H1 (cell line): ENCODE measurements at regions not wholly inside any gene's neighbourhood (a gene's known extent, or its start where the extent isn't known, plus 50 kb on each side); places are given as distances from the start of the nearest gene placed in this dataset.

Source experiments
- CTCF ChIA-PET: fragments of 300-600 bp; sonication (Branson Sonifier 250); formaldehyde crosslinking; loops from one replicate; lab custom pipeline; 2021; ENCODE audit not compliant: partially characterized antibody; lab: Charles Lee
- POLR2A ChIA-PET: fragments of 300-600 bp; sonication (Branson Sonifier 250); formaldehyde crosslinking; loops from one replicate; lab custom pipeline; 2021; ENCODE audit warnings: inconsistent platforms; ENCODE audit not compliant: partially characterized antibody; lab: Charles Lee
- DNase-seq, 2 experiments: peaks; one replicate each; pipeline versions ENCODE4 v3.0.0 to v3.0.0-alpha.2; 2010 to 2022; ENCODE audit warnings: low spot score in 2 of 2, low read depth in 1 of 2, mixed read lengths in 1 of 2
- FAIRE-seq: peaks from 2 replicates; lab custom pipeline; 2011; peaks lifted over from hg19 to GRCh38; lab: Jason Lieb, UNC
- H2AFZ ChIP-seq: 2 replicates; pipeline ENCODE4 v1.8.1; 2012; ENCODE audit warnings: low read length, inconsistent platforms
- H2AK5ac ChIP-seq: 2 replicates; pipeline ENCODE4 v1.6.1; 2013; ENCODE audit warnings: low read depth, low read length
- H2BK120ac ChIP-seq: replicated peaks from 2 replicates; pipeline ENCODE3; 2013; ENCODE audit warnings: low read depth, low read length, inconsistent platforms
- H2BK12ac ChIP-seq: 2 replicates; pipeline ENCODE4 v1.6.1; 2013; ENCODE audit warnings: low read depth, low read length
- H2BK15ac ChIP-seq: 2 replicates; pipeline ENCODE4 v1.6.1; 2013; ENCODE audit warnings: low read length
- H2BK20ac ChIP-seq: 2 replicates; pipeline ENCODE4 v1.6.1; 2013; ENCODE audit warnings: low read length
- H2BK5ac ChIP-seq: 2 replicates; pipeline ENCODE4 v1.6.1; 2013; ENCODE audit warnings: low read depth, low read length
- H3K14ac ChIP-seq: 2 replicates; pipeline ENCODE4 v1.6.1; 2013; ENCODE audit warnings: inconsistent platforms; ENCODE audit not compliant: insufficient read length
- H3K18ac ChIP-seq: 2 replicates; pipeline ENCODE4 v1.6.1; 2013; ENCODE audit warnings: low read length; ENCODE audit errors: extremely low read depth
- H3K23ac ChIP-seq: 2 replicates; pipeline ENCODE4 v1.6.1; 2013; ENCODE audit warnings: inconsistent platforms; ENCODE audit not compliant: insufficient read length
- H3K23me2 ChIP-seq: 2 replicates; pipeline ENCODE4 v1.6.1; 2013; ENCODE audit warnings: low read depth, low read length
- H3K27ac ChIP-seq: 2 replicates; pipeline ENCODE4 v1.6.1; 2011; ENCODE audit warnings: low read depth, low read length, inconsistent platforms
- H3K27me3 ChIP-seq, 4 experiments: replicated peaks in 1 of 4; 1 replicate in 1 of 4; 2 replicates in 3 of 4; pipeline versions ENCODE4 v1.6.1 to v1.8.1; 2011 to 2013; ENCODE audit warnings: low read length in 3 of 4, mild to moderate bottlenecking in 3 of 4, inconsistent platforms in 2 of 4, mixed read lengths in 2 of 4, moderate library complexity in 1 of 4; ENCODE audit not compliant: control insufficient read depth in 3 of 4, insufficient read depth in 3 of 4; ENCODE audit errors: extremely low read depth in 1 of 4
- H3K36me3 ChIP-seq, 4 experiments: 2 replicates each; pipeline versions ENCODE4 v1.6.1 to v1.8.1; 2011 to 2013; ENCODE audit warnings: mild to moderate bottlenecking in 4 of 4, low read length in 3 of 4, moderate library complexity in 2 of 4, control low read depth in 1 of 4, inconsistent platforms in 1 of 4; ENCODE audit not compliant: insufficient read depth in 4 of 4, control insufficient read depth in 2 of 4
- H3K4ac ChIP-seq: replicated peaks from 2 replicates; pipeline ENCODE3; 2013; ENCODE audit warnings: low read length, low read depth, mixed read lengths, inconsistent platforms; ENCODE audit not compliant: insufficient read length
- H3K4me1 ChIP-seq, 4 experiments: replicated peaks in 1 of 4; 1 replicate in 1 of 4; 2 replicates in 3 of 4; pipeline versions ENCODE4 v1.6.1 to v1.8.1; 2011 to 2013; ENCODE audit warnings: low read length in 3 of 4, inconsistent platforms in 2 of 4, mixed read lengths in 1 of 4; ENCODE audit not compliant: insufficient read depth in 4 of 4, control insufficient read depth in 3 of 4
- H3K4me2 ChIP-seq, 2 experiments: 2 replicates each; pipeline versions ENCODE4 v1.6.1 to v1.8.1; 2011 to 2013; ENCODE audit warnings: low read depth in 2 of 2, low read length in 2 of 2, control low read depth in 1 of 2, inconsistent platforms in 1 of 2, mild to moderate bottlenecking in 1 of 2; ENCODE audit not compliant: insufficient read depth in 1 of 2
- H3K4me3 ChIP-seq, 4 experiments: fragments of 200-600, 300-600 bp in 1 of 4; sonication (generic), shearing (Covaris generic), sonication (Bioruptor Twin) in 1 of 4; 2 replicates each; pipeline versions ENCODE4 v1.5.1 to v1.8.1; 2011 to 2016; ENCODE audit warnings: low read length in 4 of 4, low read depth in 3 of 4, control low read depth in 2 of 4, inconsistent platforms in 2 of 4, mild to moderate bottlenecking in 2 of 4, mixed read lengths in 1 of 4, moderate library complexity in 1 of 4; ENCODE audit not compliant: insufficient read depth in 2 of 4; ENCODE audit errors: extremely low read depth in 1 of 4
- H3K56ac ChIP-seq: replicated peaks from 2 replicates; pipeline ENCODE3; 2013; ENCODE audit warnings: low read depth, mild to moderate bottlenecking, mixed read lengths, low read length, inconsistent platforms; ENCODE audit not compliant: insufficient read length
- H3K79me1 ChIP-seq: 2 replicates; pipeline ENCODE4 v1.6.1; 2013; ENCODE audit warnings: low read depth, low read length, control low read depth
- H3K79me2 ChIP-seq, 2 experiments: 2 replicates each; pipeline versions ENCODE4 v1.6.1 to v1.8.1; 2012 to 2013; ENCODE audit warnings: low read length in 2 of 2, mild to moderate bottlenecking in 2 of 2, inconsistent platforms in 1 of 2; ENCODE audit not compliant: insufficient read depth in 2 of 2, control insufficient read depth in 1 of 2
- H3K9ac ChIP-seq, 4 experiments: replicated peaks in 1 of 4; 1 replicate in 1 of 4; 2 replicates in 3 of 4; pipeline versions ENCODE4 v1.6.1 to v1.8.1; 2011 to 2013; ENCODE audit warnings: low read depth in 3 of 4, low read length in 3 of 4, control low read depth in 2 of 4, mild to moderate bottlenecking in 2 of 4, moderate library complexity in 2 of 4, inconsistent platforms in 1 of 4; ENCODE audit errors: extremely low read depth in 1 of 4
- H3K9me3 ChIP-seq, 2 experiments: 2 replicates each; pipeline versions ENCODE4 v1.6.1 to v1.8.1; 2012 to 2013; ENCODE audit warnings: mild to moderate bottlenecking in 2 of 2, moderate library complexity in 2 of 2, control low read depth in 1 of 2, inconsistent platforms in 1 of 2, low read depth in 1 of 2, low read length in 1 of 2, mixed read lengths in 1 of 2; ENCODE audit not compliant: insufficient read depth in 2 of 2
- H4K20me1 ChIP-seq, 2 experiments: replicated peaks in 1 of 2; 2 replicates each; pipeline versions ENCODE3 to v1.8.1; 2011 to 2013; ENCODE audit warnings: inconsistent platforms in 2 of 2, low read length in 2 of 2, mild to moderate bottlenecking in 1 of 2; ENCODE audit not compliant: insufficient read depth in 2 of 2, control insufficient read depth in 1 of 2
- H4K5ac ChIP-seq: 2 replicates; pipeline ENCODE4 v1.6.1; 2013; ENCODE audit warnings: low read length, low read depth, mixed read lengths, inconsistent platforms; ENCODE audit not compliant: insufficient read length
- H4K8ac ChIP-seq: 2 replicates; pipeline ENCODE4 v1.8.0; 2013; ENCODE audit warnings: mild to moderate bottlenecking, moderate library complexity, low read length, inconsistent platforms; ENCODE audit not compliant: insufficient read depth; ENCODE audit errors: extremely low read depth
- H4K91ac ChIP-seq: replicated peaks from 2 replicates; pipeline ENCODE3; 2013; ENCODE audit warnings: low read length, mixed read lengths, inconsistent platforms; ENCODE audit not compliant: insufficient read length
- CBX8 ChIP-seq: fragments of 300-800, 300-1000 bp; sonication (generic); IDR thresholded peaks from 2 replicates; pipeline ENCODE4 v1.7.1; 2016; ENCODE audit warnings: low read depth, low read length, borderline replicate concordance
- CEBPB ChIP-seq: IDR thresholded peaks from 2 replicates; pipeline ENCODE4 v1.6.1; 2012; ENCODE audit warnings: low read depth, low read length
- CHD1 ChIP-seq: IDR thresholded peaks from 2 replicates; pipeline ENCODE4 v1.6.1; 2012; ENCODE audit warnings: low read depth, low read length, improper control_type of control experiment
- CTBP2 ChIP-seq: IDR thresholded peaks from 2 replicates; pipeline ENCODE4 v1.7.0; 2011; ENCODE audit warnings: borderline replicate concordance, mild to moderate bottlenecking, moderate library complexity, mixed read lengths, low read length; ENCODE audit not compliant: insufficient read depth, insufficient read length
- CTCF ChIP-seq, 3 experiments: IDR thresholded peaks; 1 replicate in 2 of 3; 2 replicates in 1 of 3; pipeline versions ENCODE4 v1.5.1 to v1.6.1; 2011; ENCODE audit warnings: low read length in 3 of 3, mild to moderate bottlenecking in 3 of 3, inconsistent platforms in 2 of 3, low read depth in 1 of 3, moderate library complexity in 1 of 3; ENCODE audit not compliant: insufficient read depth in 1 of 3; ENCODE audit errors: control extremely low read depth in 1 of 3
- MAFK ChIP-seq: IDR thresholded peaks from 2 replicates; pipeline ENCODE4 v1.6.1; 2012; ENCODE audit warnings: low read depth, mild to moderate bottlenecking, improper control_type of control experiment, low read length
- SIN3A ChIP-seq, 2 experiments: IDR thresholded peaks in 1 of 2; conservative IDR thresholded peaks in 1 of 2; 2 replicates each; pipeline ENCODE4 v1.6.1; 2011 to 2012; ENCODE audit warnings: low read length in 2 of 2, improper control_type of control experiment in 1 of 2, low read depth in 1 of 2, mild to moderate bottlenecking in 1 of 2
- SIRT6 ChIP-seq: IDR thresholded peaks from one replicate; pipeline ENCODE4 v1.7.1; 2012; ENCODE audit warnings: low read length, inconsistent platforms
- SRF ChIP-seq: IDR thresholded peaks from 2 replicates; pipeline ENCODE4 v1.6.1; 2011; ENCODE audit warnings: mild to moderate bottlenecking, low read depth, low read length, moderate library complexity
- WGBS, 2 experiments: shearing (Covaris generic) in 1 of 2; methylation state at CpG; one replicate each; pipeline versions ENCODE4 v1.1.6 to v1.1.7; 2013 to 2015; ENCODE audit warnings: low lambda C conversion rate in 2 of 2, mixed read lengths in 2 of 2, inconsistent platforms in 1 of 2, low coverage in 1 of 2, missing lambda C conversion rate in 1 of 2; ENCODE audit not compliant: insufficient replicate concordance in 2 of 2, insufficient coverage in 1 of 2, insufficient read length in 1 of 2; ENCODE audit errors: extremely low coverage in 1 of 2, missing lambda C conversion rate in 1 of 2; 5-methylcytosine and 5-hydroxymethylcytosine counted together

- Histone ChIP-seq H2BK15ac (no peak overlapping the region), H4K20me1 (no peaks in the 10 kb centered on the region), H3K14ac (no peak overlapping the region), H2BK20ac (no peak overlapping the region), H3K4me3 (no peak overlapping the region), H3K4me2 (no peak overlapping the region), H3K23ac (no peak overlapping the region), H3K36me3 (no peaks in the 10 kb centered on the region), H3K27ac (no peak overlapping the region), H3K4ac (no peak overlapping the region), H3K23me2 (no peaks in the 10 kb centered on the region), H2BK5ac (no peak overlapping the region), H4K8ac (no peak overlapping the region), H2BK120ac (no peak overlapping the region), H2BK12ac (no peak overlapping the region), H3K79me1 (no peaks in the 10 kb centered on the region), H3K9ac (no peak overlapping the region), H2AFZ (no peak overlapping the region), H2AK5ac (no peak overlapping the region), H3K27me3 (no peaks in the 10 kb centered on the region), H3K9me3 (peaks cover 0 to 3% of the 10 kb centered on the region in 2 experiments; a peak in 1 of 4 replicates), H3K79me2 (no peaks in the 10 kb centered on the region), H3K4me1 (peaks cover 0 to 2% (median 0%) of the 10 kb centered on the region in 4 experiments; a peak in 1 of 7 replicates), H3K18ac (no peak overlapping the region), H3K56ac (no peak overlapping the region), H4K91ac (no peak overlapping the region), H4K5ac (no peak overlapping the region)
- ChIA-PET CTCF (no interaction called here), POLR2A (no interaction called here)
- no peak for TF ChIP-seq CEBPB
- no peak for TF ChIP-seq SRF
- no peak for TF ChIP-seq CBX8
- no peak for TF ChIP-seq SIN3A (conservative IDR thresholded peaks at IDR 0.05 in 1 of 2, IDR thresholded peaks at IDR 0.05 in 1 of 2; ENCODE audit: low read depth in 1 of 2, low read length in 2 of 2)
- TF ChIP-seq CTBP2: no peak
- TF ChIP-seq CHD1: no peak
- no peak for TF ChIP-seq MAFK
- no peak for TF ChIP-seq CTCF (IDR thresholded peaks at IDR 0.05; ENCODE audit: control extremely low read depth in 1 of 3, insufficient read depth in 1 of 3, low read depth in 1 of 3, low read length in 3 of 3)
- no peak for TF ChIP-seq SIRT6
- DNase-seq (no peak), FAIRE-seq (no peak)
- 96% methylated on average over 1 of the region's 1 CpG; no CpG with 5 or more reads in 1 of the 2 experiments for WGBS, 2 experiments
These were observed 67.2 kb upstream of the PPP3CA start for GRCh38 chr4:101414496-101414895.
